HG02678 (cell line): ENCODE measurements at regions not wholly inside any gene's neighbourhood (a gene's known extent, or its start where the extent isn't known, plus 50 kb on each side); places are given as distances from the start of the nearest gene placed in this dataset.
A peak's percentile ranks its signal among the peaks of the same experiment; 100 is the strongest.

ENCODE experiments used
- ATAC-seq: cut with Tn5 transposase; IDR thresholded peaks from one replicate; pipeline ENCODE4 v1.9.1; 2021; ENCODE audit warnings: mild to moderate bottlenecking, moderate library complexity; ENCODE audit not compliant: unreplicated experiment

GRCh38 chr6:15996030-15996429 is 132.9 kb upstream of the MYLIP start:
- no peak for ATAC-seq

GRCh38 chr6:15995493-15995892 is 133.4 kb upstream of the MYLIP start:
- ATAC-seq: no peak

- no peak for ATAC-seq
Measured at GRCh38 chr6:15994814-15995459, 133.9 kb upstream of the MYLIP start.

- no peak for ATAC-seq
Measured at GRCh38 chr6:15993716-15994228, 135.1 kb upstream of the MYLIP start.

GRCh38 chr6:15990179-15990578 is 138.7 kb upstream of the MYLIP start:
- no peak for ATAC-seq

- ATAC-seq: peak; percentile 84
Measured at GRCh38 chr6:15989397-15989796, 139.5 kb upstream of the MYLIP start.

- no peak for ATAC-seq
Measured at GRCh38 chr6:15987569-15987968, 141.3 kb upstream of the MYLIP start.

GRCh38 chr6:15986027-15986629 is 142.8 kb upstream of the MYLIP start:
- no peak for ATAC-seq

GRCh38 chr6:15985379-15985959 is 143.4 kb upstream of the MYLIP start:
- ATAC-seq: no peak

- ATAC-seq: no peak
Measured at GRCh38 chr6:15981956-15982355, 146.9 kb upstream of the MYLIP start.

GRCh38 chr6:15980801-15981200 is 148.1 kb upstream of the MYLIP start:
- ATAC-seq: no peak

GRCh38 chr6:15978426-15978825 is 150.5 kb upstream of the MYLIP start:
- no peak for ATAC-seq

GRCh38 chr6:15977050-15977449 is 151.8 kb upstream of the MYLIP start:
- ATAC-seq: no peak

- ATAC-seq: no peak
Measured at GRCh38 chr6:15974817-15975216, 154.1 kb upstream of the MYLIP start.

- no peak for ATAC-seq
Measured at GRCh38 chr6:15970517-15970916, 158.4 kb upstream of the MYLIP start.

- no peak for ATAC-seq
Measured at GRCh38 chr6:15969236-15969778, 159.6 kb upstream of the MYLIP start.

GRCh38 chr6:15968519-15968918 is 160.4 kb upstream of the MYLIP start:
- ATAC-seq: no peak

GRCh38 chr6:15966000-15966520 is 162.8 kb upstream of the MYLIP start:
- ATAC-seq: no peak

GRCh38 chr6:15962449-15962764 is 166.5 kb upstream of the MYLIP start:
- ATAC-seq: no peak

GRCh38 chr6:15961635-15962448 is 167.0 kb upstream of the MYLIP start:
- no peak for ATAC-seq
